GM23338 (cell line): ENCODE measurements at regions not wholly inside any gene's neighbourhood (a gene's known extent, or its start where the extent isn't known, plus 50 kb on each side); places are given as distances from the start of the nearest gene placed in this dataset.

Experiments
- ATAC-seq: fragments of 200-7000 bp; cut with Tn5 transposase; 3 replicates; pipeline ENCODE4 v1.9.1; 2020
- DNase-seq: peaks from one replicate; pipeline ENCODE4 v3.0.0-alpha.2; 2015; ENCODE audit warnings: low spot score
- H2AFZ ChIP-seq: fragments of 200-600 bp; sonication (generic); 2 replicates; pipeline ENCODE4 v1.8.0; 2016; ENCODE audit warnings: antibody characterized with exemption, mild to moderate bottlenecking, moderate library complexity
- H3F3A ChIP-seq: fragments of 200-600 bp; sonication (generic); replicated peaks from 2 replicates; pipeline ENCODE4 v1.8.0; 2017; ENCODE audit warnings: antibody characterized with exemption, mixed run types, low read depth
- H3K27ac ChIP-seq: fragments of 200-600 bp; sonication (generic); 2 replicates; pipeline ENCODE4 v1.6.1; 2016; ENCODE audit warnings: low read depth
- H3K27me3 ChIP-seq: fragments of 200-600 bp; sonication (generic); 2 replicates; pipeline ENCODE4 v1.8.0; 2016; ENCODE audit warnings: mild to moderate bottlenecking, mixed run types, moderate library complexity; ENCODE audit not compliant: insufficient read depth
- H3K36me3 ChIP-seq: fragments of 200-600 bp; sonication (generic); 2 replicates; pipeline ENCODE4 v1.8.0; 2016; ENCODE audit warnings: mild to moderate bottlenecking; ENCODE audit not compliant: insufficient read depth
- H3K4me1 ChIP-seq: fragments of 200-600 bp; sonication (generic); 2 replicates; pipeline ENCODE4 v1.8.0; 2016; ENCODE audit warnings: mild to moderate bottlenecking, moderate library complexity; ENCODE audit not compliant: insufficient read depth
- H3K4me2 ChIP-seq: fragments of 200-600 bp; sonication (generic); 2 replicates; pipeline ENCODE4 v1.7.1; 2017; ENCODE audit warnings: mixed run types
- H3K4me3 ChIP-seq: fragments of 200-600 bp; sonication (generic); 2 replicates; pipeline ENCODE4 v1.6.1; 2016; ENCODE audit warnings: mixed run types
- H3K79me2 ChIP-seq: fragments of 200-600 bp; sonication (generic); replicated peaks from 2 replicates; pipeline ENCODE4 v1.8.0; 2017; ENCODE audit warnings: mild to moderate bottlenecking; ENCODE audit not compliant: insufficient read depth
- H3K9me2 ChIP-seq: fragments of 200-600 bp; sonication (generic); 2 replicates; pipeline ENCODE4 v1.8.0; 2017; ENCODE audit not compliant: insufficient read depth
- H4K20me1 ChIP-seq: fragments of 200-600 bp; sonication (generic); replicated peaks from 2 replicates; pipeline ENCODE4 v1.8.0; 2017; ENCODE audit warnings: mild to moderate bottlenecking; ENCODE audit not compliant: insufficient read depth
- H3K27ac Mint-ChIP-seq: 2 replicates; pipeline ENCODE4 v1.8.0; 2020; ENCODE audit warnings: inconsistent platforms, mild to moderate bottlenecking, moderate library complexity, mixed read lengths
- H3K27me3 Mint-ChIP-seq: 3 replicates; pipeline ENCODE4 v1.8.0; 2022; ENCODE audit warnings: low read depth, mild to moderate bottlenecking, moderate library complexity, mixed read lengths, inconsistent platforms; ENCODE audit not compliant: insufficient read depth, poor library complexity
- H3K36me3 Mint-ChIP-seq: 3 replicates; pipeline ENCODE4 v1.8.0; 2021; ENCODE audit warnings: low read depth, mild to moderate bottlenecking, inconsistent platforms, moderate library complexity, mixed read lengths
- H3K4me1 Mint-ChIP-seq: 3 replicates; pipeline ENCODE4 v1.8.0; 2020; ENCODE audit warnings: mild to moderate bottlenecking, inconsistent platforms, mixed read lengths
- H3K4me3 Mint-ChIP-seq: 3 replicates; pipeline ENCODE4 v1.8.0; 2021; ENCODE audit warnings: moderate library complexity, mild to moderate bottlenecking, inconsistent platforms, mixed read lengths
- H3K9me3 Mint-ChIP-seq: 3 replicates; pipeline ENCODE4 v1.8.0; 2020; ENCODE audit warnings: moderate library complexity, mild to moderate bottlenecking, inconsistent platforms, mixed read lengths
- ETS1 ChIP-seq: IDR thresholded peaks from 2 replicates; pipeline ENCODE4 v1.6.1; 2016; ENCODE audit warnings: antibody characterized with exemption
- EZH2 ChIP-seq: fragments of 200-600 bp; sonication (generic); IDR thresholded peaks from one replicate; pipeline ENCODE4 v1.8.0; 2017; ENCODE audit warnings: antibody characterized with exemption, mild to moderate bottlenecking, low read depth; ENCODE audit not compliant: unreplicated experiment
- EZH2phosphoT487 ChIP-seq: fragments of 200-600 bp; sonication (generic); IDR thresholded peaks from one replicate; pipeline ENCODE4 v1.8.1; 2018; ENCODE audit warnings: antibody characterized with exemption; ENCODE audit not compliant: unreplicated experiment
- NANOG ChIP-seq: IDR thresholded peaks from 2 replicates; pipeline ENCODE4 v1.6.1; 2016; ENCODE audit warnings: antibody characterized with exemption, borderline replicate concordance
- REST ChIP-seq: IDR thresholded peaks from one replicate; pipeline ENCODE4 v1.6.1; 2018; ENCODE audit warnings: antibody characterized with exemption; ENCODE audit not compliant: unreplicated experiment
- STAT1 ChIP-seq: IDR thresholded peaks from one replicate; pipeline ENCODE4 v1.6.1; 2016; ENCODE audit warnings: antibody characterized with exemption; ENCODE audit not compliant: unreplicated experiment
- ZNF114 ChIP-seq: fragments of 250-450 bp; sonication (Bioruptor Pico); IDR thresholded peaks from 2 replicates; pipeline ENCODE4 v1.5.0; 2020; ENCODE audit warnings: mild to moderate bottlenecking, moderate library complexity
- ZNF331 ChIP-seq: fragments of 250-450 bp; sonication (Bioruptor Pico); IDR thresholded peaks from 2 replicates; pipeline ENCODE4 v1.5.0; 2020; ENCODE audit warnings: low read depth, mild to moderate bottlenecking, moderate library complexity
- ZNF462 ChIP-seq: fragments of 250-450 bp; sonication (Bioruptor Pico); IDR thresholded peaks from 2 replicates; pipeline ENCODE4 v1.5.0; 2020; ENCODE audit warnings: mild to moderate bottlenecking, moderate library complexity

GRCh38 chr4:23384741-23385140 lies 505.1 kb downstream of the PPARGC1A start:
- DNase-seq (no peak), ATAC-seq (no peak)
- H3K9me3 Mint-ChIP-seq: no peaks in the 10 kb centered on the region
- H3K27ac Mint-ChIP-seq: no peak overlapping the region
- Histone ChIP-seq H3K36me3 (no peaks in the 10 kb centered on the region), H3F3A (no peaks in the 10 kb centered on the region), H3K4me1 (no peaks in the 10 kb centered on the region), H3K79me2 (no peaks in the 10 kb centered on the region), H3K27ac (no peak overlapping the region), H3K4me2 (no peak overlapping the region), H3K27me3 (no peaks in the 10 kb centered on the region), H2AFZ (no peak overlapping the region), H4K20me1 (no peaks in the 10 kb centered on the region), H3K9me2 (0 out of 2 replicates have a peak, but pooled peaks cover 4% of the 10 kb centered on the region), H3K4me3 (no peak overlapping the region)
- peaks cover 2% of the 10 kb centered on the region; the same call in 1 of the 3 replicates for H3K4me1 Mint-ChIP-seq
- no peak for TF ChIP-seq STAT1
- no peak for TF ChIP-seq EZH2phosphoT487
- no peak for TF ChIP-seq ZNF114 (CRISPR knock-in tag)
- no peak for TF ChIP-seq ZNF462 (CRISPR knock-in tag)
- no peak for TF ChIP-seq NANOG
- TF ChIP-seq REST: no peak
- no peak for TF ChIP-seq ETS1
- TF ChIP-seq ZNF331 (CRISPR knock-in tag): no peak
- TF ChIP-seq EZH2: no peak
- no peaks in the 10 kb centered on the region for H3K36me3 Mint-ChIP-seq
- no peak overlapping the region for H3K4me3 Mint-ChIP-seq
- H3K27me3 Mint-ChIP-seq: no peaks in the 10 kb centered on the region
